H9 (cell line): ENCODE measurements at regions not wholly inside any gene's neighbourhood (a gene's known extent, or its start where the extent isn't known, plus 50 kb on each side); places are given as distances from the start of the nearest gene placed in this dataset.

Experiments used
- DNase-seq: peaks from one replicate; pipeline ENCODE4 v3.0.0-alpha.2; 2017
- H2AFZ ChIP-seq: one replicate; pipeline ENCODE4 v1.6.1; 2013; ENCODE audit warnings: mild to moderate bottlenecking, low read length, control low read depth, moderate library complexity
- H2AK5ac ChIP-seq: 2 replicates; pipeline ENCODE4 v1.6.1; 2013; ENCODE audit warnings: low read length, control low read depth, mixed read lengths; ENCODE audit not compliant: insufficient read length
- H2BK120ac ChIP-seq: one replicate; pipeline ENCODE4 v1.6.1; 2013; ENCODE audit warnings: low read depth, mild to moderate bottlenecking, low read length, control low read depth, inconsistent platforms; ENCODE audit not compliant: poor library complexity, severe bottlenecking
- H2BK12ac ChIP-seq: 2 replicates; pipeline ENCODE4 v1.6.1; 2013; ENCODE audit warnings: low read length, control low read depth, mixed read lengths, low read depth; ENCODE audit not compliant: insufficient read length
- H2BK15ac ChIP-seq: 2 replicates; pipeline ENCODE4 v1.6.1; 2013; ENCODE audit warnings: low read depth, low read length, control low read depth
- H2BK20ac ChIP-seq: one replicate; pipeline ENCODE4 v1.6.1; 2013; ENCODE audit warnings: low read depth, mild to moderate bottlenecking, low read length, control low read depth, inconsistent platforms; ENCODE audit not compliant: poor library complexity, severe bottlenecking
- H2BK5ac ChIP-seq: 2 replicates; pipeline ENCODE4 v1.6.1; 2013; ENCODE audit warnings: low read length, control low read depth, mixed read lengths; ENCODE audit not compliant: insufficient read length
- H3K14ac ChIP-seq: 2 replicates; pipeline ENCODE4 v1.6.1; 2013; ENCODE audit warnings: low read length, control low read depth; ENCODE audit not compliant: insufficient read depth
- H3K18ac ChIP-seq: 2 replicates; pipeline ENCODE4 v1.6.1; 2013; ENCODE audit warnings: low read depth, mild to moderate bottlenecking, mixed read lengths, low read length, control low read depth; ENCODE audit not compliant: insufficient read length
- H3K23ac ChIP-seq: 2 replicates; pipeline ENCODE4 v1.6.1; 2013; ENCODE audit warnings: low read length, control low read depth, mixed read lengths, low read depth; ENCODE audit not compliant: insufficient read length
- H3K23me2 ChIP-seq: 2 replicates; pipeline ENCODE4 v1.6.1; 2013; ENCODE audit warnings: low read depth, mild to moderate bottlenecking, mixed read lengths, low read length, control low read depth; ENCODE audit not compliant: insufficient read length, poor library complexity, severe bottlenecking
- H3K27ac ChIP-seq: 2 replicates; pipeline ENCODE4 v1.5.1; 2013; ENCODE audit warnings: low read length, control low read depth, mixed read lengths, low read depth; ENCODE audit not compliant: insufficient read length
- H3K27me3 ChIP-seq: 2 replicates; pipeline ENCODE4 v1.6.1; 2013; ENCODE audit warnings: low read length, control low read depth, inconsistent platforms; ENCODE audit not compliant: insufficient read depth
- H3K4ac ChIP-seq: 2 replicates; pipeline ENCODE4 v1.6.1; 2013; ENCODE audit warnings: low read depth, mild to moderate bottlenecking, control low read depth, inconsistent platforms, low read length, moderate library complexity
- H3K4me1 ChIP-seq: 2 replicates; pipeline ENCODE4 v1.6.1; 2013; ENCODE audit warnings: low read length, control low read depth, inconsistent platforms; ENCODE audit not compliant: insufficient read depth
- H3K4me2 ChIP-seq: 2 replicates; pipeline ENCODE4 v1.6.1; 2013; ENCODE audit warnings: low read length, control low read depth, mixed read lengths; ENCODE audit not compliant: insufficient read length, insufficient read depth
- H3K56ac ChIP-seq: 2 replicates; pipeline ENCODE4 v1.6.1; 2013; ENCODE audit warnings: low read depth, mild to moderate bottlenecking, mixed read lengths, low read length, control low read depth; ENCODE audit not compliant: insufficient read length
- H3K79me1 ChIP-seq: 2 replicates; pipeline ENCODE4 v1.6.1; 2013; ENCODE audit warnings: low read depth, mild to moderate bottlenecking, moderate library complexity, low read length, control low read depth, inconsistent platforms; ENCODE audit not compliant: insufficient read depth, poor library complexity, severe bottlenecking
- H3K79me2 ChIP-seq: 2 replicates; pipeline ENCODE4 v1.6.1; 2013; ENCODE audit warnings: low read length, control low read depth, inconsistent platforms; ENCODE audit not compliant: insufficient read depth
- H3K9ac ChIP-seq: 2 replicates; pipeline ENCODE4 v1.6.1; 2013; ENCODE audit warnings: low read length, control low read depth, mixed read lengths; ENCODE audit not compliant: insufficient read length; ENCODE audit errors: extremely low read depth
- H3K9me3 ChIP-seq: one replicate; pipeline ENCODE4 v1.6.1; 2013; ENCODE audit warnings: low read depth, low read length, inconsistent platforms; ENCODE audit not compliant: control insufficient read depth
- H3T11ph ChIP-seq: one replicate; pipeline ENCODE4 v1.6.1; 2013; ENCODE audit warnings: mild to moderate bottlenecking, low read length, control low read depth, inconsistent platforms
- H4K20me1 ChIP-seq: one replicate; pipeline ENCODE4 v1.6.1; 2013; ENCODE audit not compliant: control insufficient read depth, insufficient read length, insufficient read depth
- H4K5ac ChIP-seq: 2 replicates; pipeline ENCODE4 v1.6.1; 2013; ENCODE audit warnings: low read depth, mild to moderate bottlenecking, mixed read lengths, low read length, control low read depth; ENCODE audit not compliant: insufficient read length
- H4K8ac ChIP-seq: replicated peaks from 2 replicates; pipeline ENCODE4 v1.6.1; 2013; ENCODE audit warnings: low read length, control low read depth, mixed read lengths, low read depth; ENCODE audit not compliant: insufficient read length
- H4K91ac ChIP-seq: 2 replicates; pipeline ENCODE4 v1.6.1; 2013; ENCODE audit warnings: low read depth, mild to moderate bottlenecking, moderate library complexity, mixed read lengths, low read length, control low read depth; ENCODE audit not compliant: insufficient read length
- H3K27ac Mint-ChIP-seq, 3 experiments: 2 replicates in 2 of 3; 3 replicates in 1 of 3; pipeline ENCODE4 v1.8.0; 2020 to 2021; ENCODE audit warnings: mixed read lengths in 3 of 3, mild to moderate bottlenecking in 1 of 3, moderate library complexity in 1 of 3
- H3K27me3 Mint-ChIP-seq: 2 replicates; pipeline ENCODE4 v1.8.0; 2021; ENCODE audit warnings: low read depth, mild to moderate bottlenecking, moderate library complexity, mixed read lengths
- H3K36me3 Mint-ChIP-seq, 3 experiments: 2 replicates in 2 of 3; 3 replicates in 1 of 3; pipeline ENCODE4 v1.8.0; 2020 to 2021; ENCODE audit warnings: low read depth in 3 of 3, mixed read lengths in 3 of 3; ENCODE audit not compliant: insufficient read depth in 1 of 3
- H3K4me1 Mint-ChIP-seq, 2 experiments: 2 replicates each; pipeline ENCODE4 v1.8.0; 2020; ENCODE audit warnings: mixed read lengths in 2 of 2
- H3K4me3 Mint-ChIP-seq, 2 experiments: 2 replicates in 1 of 2; 3 replicates in 1 of 2; pipeline ENCODE4 v1.8.0; 2020 to 2021; ENCODE audit warnings: mild to moderate bottlenecking in 2 of 2, mixed read lengths in 2 of 2, moderate library complexity in 1 of 2
- H3K9me3 Mint-ChIP-seq, 2 experiments: 2 replicates in 1 of 2; 3 replicates in 1 of 2; pipeline ENCODE4 v1.8.0; 2020; ENCODE audit warnings: mild to moderate bottlenecking in 2 of 2, mixed read lengths in 2 of 2, moderate library complexity in 1 of 2
- WGBS: extraction: QIAGEN DNeasy Blood & Tissue Kit; methylation state at CpG from one replicate; pipeline ENCODE4 v1.1.7; 2013; ENCODE audit warnings: missing lambda C conversion rate, low lambda C conversion rate, mixed read lengths; ENCODE audit not compliant: insufficient read length; ENCODE audit errors: extremely low coverage; 5-methylcytosine and 5-hydroxymethylcytosine counted together
- TF ChIP-seq, protein P1 (sequence below): fragments of 200-600 bp; sonication (generic); conservative IDR thresholded peaks from 3 replicates; pipeline ENCODE4 v1.8.0; 2021; ENCODE audit warnings: antibody characterized with exemption, mild to moderate bottlenecking

DNA sequence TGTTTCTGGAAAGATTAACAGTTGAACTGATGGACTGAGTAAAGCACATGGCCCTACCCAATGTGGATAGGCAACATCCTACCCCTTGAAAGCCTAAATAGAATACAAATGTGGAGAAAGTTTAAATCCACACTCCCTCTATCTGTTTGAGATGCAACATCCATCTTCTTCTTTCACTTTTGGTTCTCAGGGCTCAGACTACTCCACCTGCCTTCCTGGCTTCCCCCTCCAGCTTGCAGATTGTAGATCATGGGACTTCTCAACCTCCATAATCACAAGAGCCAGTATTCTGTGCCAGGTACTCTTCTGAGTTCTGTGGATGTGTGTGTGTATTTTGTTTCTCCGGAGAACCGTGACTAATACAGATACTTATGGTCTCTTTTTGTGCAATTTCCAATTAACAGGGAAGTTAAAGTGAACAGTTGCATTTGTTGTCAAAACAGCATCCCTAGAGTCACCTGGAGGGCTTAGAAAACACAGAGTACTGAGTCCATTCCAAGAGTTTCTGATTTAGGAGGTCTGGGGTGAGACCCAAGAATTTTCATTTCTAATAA is 590.3 kb upstream of the MIR17HG start:
- no peak overlapping the region for H3T11ph ChIP-seq
- H2BK20ac ChIP-seq: no peak overlapping the region

More for the DNA sequence above, 590.3 kb upstream of the MIR17HG start:
- Histone ChIP-seq H3K4me2 (no peak overlapping the region), H2BK120ac (no peak overlapping the region), H2BK12ac (no peak overlapping the region), H4K20me1 (no peaks in the 10 kb centered on the region), H3K4me1 (no peaks in the 10 kb centered on the region; the same call in 1 of the 2 replicates), H4K5ac (no peak overlapping the region), H3K4ac (no peak overlapping the region), H2BK15ac (no peak overlapping the region), H3K14ac (no peak overlapping the region), H3K27me3 (no peaks in the 10 kb centered on the region), H3K23me2 (no peaks in the 10 kb centered on the region), H3K9ac (no peak overlapping the region), H3K9me3 (no peaks in the 10 kb centered on the region), H4K8ac (no peak overlapping the region), H3K79me2 (no peaks in the 10 kb centered on the region), H3K27ac (no peak overlapping the region), H3K56ac (no peak overlapping the region), H2AFZ (no peak overlapping the region), H2AK5ac (no peak overlapping the region), H3K23ac (no peak overlapping the region), H3K18ac (no peak overlapping the region), H3K79me1 (no peaks in the 10 kb centered on the region), H2BK5ac (no peak overlapping the region), H4K91ac (no peak overlapping the region)
- H3K27me3 Mint-ChIP-seq: no peaks in the 10 kb centered on the region
- H3K4me3 Mint-ChIP-seq: no peak overlapping the region
- no peaks in the 10 kb centered on the region for H3K9me3 Mint-ChIP-seq
- no CpG with 5 or more reads among the region's 2 CpGs for WGBS
- TF ChIP-seq, protein P1, sequence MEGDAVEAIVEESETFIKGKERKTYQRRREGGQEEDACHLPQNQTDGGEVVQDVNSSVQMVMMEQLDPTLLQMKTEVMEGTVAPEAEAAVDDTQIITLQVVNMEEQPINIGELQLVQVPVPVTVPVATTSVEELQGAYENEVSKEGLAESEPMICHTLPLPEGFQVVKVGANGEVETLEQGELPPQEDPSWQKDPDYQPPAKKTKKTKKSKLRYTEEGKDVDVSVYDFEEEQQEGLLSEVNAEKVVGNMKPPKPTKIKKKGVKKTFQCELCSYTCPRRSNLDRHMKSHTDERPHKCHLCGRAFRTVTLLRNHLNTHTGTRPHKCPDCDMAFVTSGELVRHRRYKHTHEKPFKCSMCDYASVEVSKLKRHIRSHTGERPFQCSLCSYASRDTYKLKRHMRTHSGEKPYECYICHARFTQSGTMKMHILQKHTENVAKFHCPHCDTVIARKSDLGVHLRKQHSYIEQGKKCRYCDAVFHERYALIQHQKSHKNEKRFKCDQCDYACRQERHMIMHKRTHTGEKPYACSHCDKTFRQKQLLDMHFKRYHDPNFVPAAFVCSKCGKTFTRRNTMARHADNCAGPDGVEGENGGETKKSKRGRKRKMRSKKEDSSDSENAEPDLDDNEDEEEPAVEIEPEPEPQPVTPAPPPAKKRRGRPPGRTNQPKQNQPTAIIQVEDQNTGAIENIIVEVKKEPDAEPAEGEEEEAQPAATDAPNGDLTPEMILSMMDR: no peak
- H3K4me1 Mint-ChIP-seq: no peaks in the 10 kb centered on the region; a peak in 2 of 4 replicates
- no peaks in the 10 kb centered on the region for H3K36me3 Mint-ChIP-seq
- no peak for DNase-seq
- no peak overlapping the region for H3K27ac Mint-ChIP-seq
